Effector CD4-positive, alpha-beta T cell (primary cell): ENCODE measurements at regions not wholly inside any gene's neighbourhood (a gene's known extent, or its start where the extent isn't known, plus 50 kb on each side); places are given as distances from the start of the nearest gene placed in this dataset.

ENCODE experiments used
- DNase-seq: peaks from one replicate; pipeline ENCODE4 v3.0.0-alpha.2; 2020

DNA sequence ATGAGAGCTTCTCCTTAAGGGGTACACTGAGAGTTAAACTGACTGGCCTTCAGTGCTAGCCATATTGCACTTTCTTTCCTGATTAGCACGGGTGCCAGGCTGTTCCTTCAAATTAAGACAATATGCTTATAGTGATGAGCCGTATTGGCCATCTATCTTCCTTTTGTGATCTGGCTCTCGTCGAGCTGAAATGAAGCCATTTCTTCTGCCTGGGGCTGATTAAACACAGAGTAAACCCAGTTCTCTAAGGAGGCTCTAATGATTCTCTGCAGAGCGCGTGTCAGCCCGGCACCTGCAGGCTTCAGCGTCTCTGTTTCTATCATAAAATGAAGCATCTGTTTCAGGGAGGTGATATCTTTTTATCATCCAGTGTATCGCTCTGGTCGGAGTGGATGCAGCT lies 107.5 kb upstream of the NR2F2 start:
- no peak for DNase-seq

DNA sequence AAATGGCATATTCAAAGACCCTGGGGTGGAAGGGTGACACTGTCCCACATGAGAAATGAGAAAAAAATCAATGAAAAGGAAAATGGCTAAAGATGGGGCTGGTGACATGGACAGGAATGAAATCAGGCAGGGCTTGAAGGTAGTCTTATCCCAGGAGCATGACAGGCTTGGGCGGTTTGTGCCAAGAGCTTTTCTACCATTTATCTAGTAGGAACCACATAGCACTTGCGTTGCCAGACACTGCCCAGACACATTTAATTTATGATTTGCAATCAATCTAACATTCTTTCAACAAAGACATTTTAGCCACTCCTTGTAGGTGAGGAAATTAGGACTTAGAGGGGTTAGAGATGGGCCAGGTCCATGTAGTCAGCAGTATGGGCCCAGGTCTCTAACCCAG lies 106.6 kb upstream of the NR2F2 start:
- DNase-seq, result no peak

DNA sequence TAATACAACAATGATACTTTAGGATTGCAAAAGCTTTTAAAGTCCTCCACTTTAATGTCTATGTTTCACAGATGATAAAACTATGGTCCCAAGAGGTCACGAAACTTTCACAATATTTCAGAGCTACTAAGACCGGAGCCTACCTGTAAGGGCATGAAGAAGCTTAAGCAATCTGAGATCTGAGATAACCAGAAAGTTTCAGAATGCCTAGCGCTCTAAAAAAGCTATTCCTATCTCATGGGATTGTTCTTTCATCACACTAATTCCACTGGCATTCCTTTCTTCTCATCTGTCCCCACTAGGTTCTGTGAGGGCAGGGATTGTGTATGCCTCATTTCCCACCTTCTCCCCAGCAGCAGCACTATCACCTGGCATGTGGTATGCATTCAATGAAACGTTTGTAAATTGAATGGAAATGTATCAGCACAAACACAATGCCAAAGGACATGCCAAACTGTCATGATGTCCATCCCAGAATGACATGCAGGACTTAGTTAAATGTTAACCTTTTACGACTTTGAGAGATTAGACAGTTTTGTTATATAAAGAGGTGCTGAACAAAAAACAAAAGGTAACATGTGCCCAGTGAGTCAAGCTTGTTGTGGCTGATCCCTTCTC lies 104.7 kb upstream of the NR2F2 start:
- no peak for DNase-seq

DNA sequence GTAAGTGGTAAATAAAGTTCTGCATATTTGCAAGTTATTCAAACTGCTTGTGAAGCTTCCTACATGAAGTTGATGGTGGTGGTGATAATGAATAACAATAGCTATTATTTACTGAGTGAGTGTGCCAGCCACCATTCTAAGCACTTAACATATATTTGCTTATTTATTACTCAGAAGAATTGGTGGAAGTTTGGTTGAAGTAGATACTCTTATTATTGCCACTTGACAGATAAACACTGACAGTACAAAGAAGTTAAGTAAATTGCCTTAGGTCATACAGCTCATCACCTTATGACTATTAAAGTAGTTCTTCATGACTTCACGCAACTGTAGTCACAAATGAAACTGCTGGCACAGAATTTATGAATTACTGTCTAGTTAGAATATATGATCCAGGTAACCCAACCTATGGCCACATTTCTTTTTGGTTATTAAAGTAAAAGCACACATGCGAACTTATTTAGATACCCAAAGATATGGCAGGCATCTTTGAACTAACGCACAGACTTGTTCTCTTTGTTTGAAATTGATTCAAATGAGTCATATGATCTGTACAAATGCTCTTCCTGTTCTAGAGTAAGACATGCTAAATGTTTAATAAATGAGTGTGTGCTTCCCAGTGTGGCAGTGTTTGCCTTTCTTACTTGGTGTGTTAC lies 99.8 kb upstream of the NR2F2 start:
- DNase-seq, result no peak

DNA sequence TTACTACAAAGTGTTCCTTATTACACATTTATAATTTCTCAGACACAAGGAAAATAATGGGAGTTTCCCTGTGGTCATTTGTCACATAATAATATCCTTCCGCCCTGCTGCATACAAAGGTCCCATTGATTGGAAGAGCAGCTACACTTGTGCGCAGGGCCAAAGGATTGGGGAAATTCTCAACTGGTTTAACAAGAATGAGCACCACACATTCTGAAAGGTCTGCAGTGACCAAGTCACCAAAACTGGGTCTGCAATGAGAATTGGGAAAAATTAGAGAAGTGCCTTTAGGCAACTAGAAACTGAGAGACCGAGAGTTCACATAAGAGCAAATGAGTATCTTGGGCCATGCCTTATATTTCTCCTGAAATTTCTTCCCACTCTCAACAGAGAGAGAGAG lies 98.2 kb upstream of the NR2F2 start:
- no peak for DNase-seq

DNA sequence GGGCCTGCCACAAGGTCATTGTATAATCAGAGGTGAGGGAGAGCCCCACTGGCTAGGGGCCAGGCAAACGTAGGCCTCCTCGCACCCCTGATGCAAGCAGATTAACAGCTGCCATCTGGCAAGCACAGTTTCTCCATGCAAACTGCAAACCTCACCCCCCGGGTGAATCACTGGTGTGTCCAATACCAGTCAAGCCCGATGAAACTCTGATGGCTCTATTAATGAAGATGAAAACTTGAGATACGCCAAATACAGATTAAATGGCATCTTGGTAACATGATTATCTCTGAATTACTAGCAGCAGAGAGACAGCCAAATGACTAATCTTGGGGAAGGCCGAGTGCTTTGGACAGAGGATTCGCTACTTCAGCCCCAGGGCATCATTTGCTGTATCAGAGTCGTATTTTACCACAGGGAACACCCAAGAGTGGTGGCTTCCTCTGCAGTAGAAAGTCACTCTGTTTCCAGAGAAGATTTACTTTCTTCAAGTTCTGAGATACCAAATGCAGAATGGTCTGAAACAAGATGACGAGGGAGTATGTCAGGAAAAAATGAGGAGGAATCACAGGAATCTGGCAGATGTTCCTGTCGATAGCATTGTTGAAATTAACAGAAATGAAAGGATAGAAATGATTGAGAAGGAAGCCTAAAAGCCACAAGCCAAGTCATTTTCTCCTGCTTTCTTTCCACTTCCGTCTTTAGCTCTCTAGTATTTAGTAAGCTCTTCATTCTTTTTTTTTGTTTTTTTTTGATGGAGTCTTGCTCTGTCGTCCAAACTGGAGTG lies 96.2 kb upstream of the NR2F2 start:
- no peak for DNase-seq

DNA sequence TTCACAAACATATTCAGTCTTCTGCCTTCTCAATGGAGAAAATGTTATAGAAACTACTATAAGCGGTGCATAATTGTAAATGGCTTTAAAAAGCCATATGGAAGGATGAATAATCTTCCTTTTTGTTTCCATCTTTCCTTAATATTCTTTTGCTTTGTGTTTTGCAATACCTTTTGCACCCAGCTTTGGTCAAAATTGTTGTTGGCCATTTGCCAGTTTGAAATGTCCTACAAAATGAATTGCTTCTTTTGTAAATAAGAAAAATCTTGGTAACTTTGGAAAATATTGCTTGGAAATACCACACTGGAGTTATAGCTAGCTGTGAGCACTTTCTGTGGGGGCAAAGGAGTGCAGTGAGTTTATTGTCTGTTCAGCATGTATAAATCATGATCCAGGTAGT lies 93.5 kb upstream of the NR2F2 start:
- no peak for DNase-seq

DNA sequence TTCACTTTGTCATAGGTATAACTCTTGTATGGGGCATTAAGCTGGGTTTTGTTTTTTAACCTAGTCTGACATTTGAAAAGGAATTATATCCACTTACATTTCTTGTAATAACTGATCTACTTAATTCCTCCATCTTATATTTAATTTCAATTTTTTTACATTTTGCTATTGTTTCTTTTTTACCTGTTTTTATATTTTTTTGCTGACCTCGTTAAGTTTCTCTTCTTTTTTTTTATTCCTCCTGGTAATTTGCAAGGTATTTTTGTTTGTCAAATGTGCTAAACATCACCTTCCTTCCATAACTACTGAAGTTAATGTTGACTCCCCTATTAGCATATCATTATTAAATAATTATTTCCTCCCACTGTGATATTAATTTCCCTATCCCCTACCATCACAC lies 87.7 kb upstream of the NR2F2 start:
- DNase-seq, result no peak

DNA sequence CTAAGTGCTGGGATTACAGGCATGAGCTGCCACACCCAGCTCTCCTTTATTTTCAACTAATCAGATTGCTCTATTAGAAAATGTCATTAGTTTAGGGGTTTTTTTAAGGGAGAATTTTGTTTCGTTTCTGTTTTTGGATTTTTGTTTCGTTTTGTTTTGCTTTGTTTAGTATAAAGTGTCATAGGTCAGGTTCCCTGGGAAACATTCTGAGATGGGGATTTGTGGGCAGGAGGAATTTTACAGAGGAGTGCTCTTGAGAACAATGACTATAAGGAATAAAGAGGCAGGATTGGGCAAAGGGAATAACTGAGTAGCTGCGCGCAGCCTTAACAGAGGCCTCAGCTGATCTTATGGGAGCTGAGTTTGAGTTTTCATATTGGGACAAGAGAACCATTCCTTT lies 86.8 kb upstream of the NR2F2 start:
- no peak for DNase-seq

DNA sequence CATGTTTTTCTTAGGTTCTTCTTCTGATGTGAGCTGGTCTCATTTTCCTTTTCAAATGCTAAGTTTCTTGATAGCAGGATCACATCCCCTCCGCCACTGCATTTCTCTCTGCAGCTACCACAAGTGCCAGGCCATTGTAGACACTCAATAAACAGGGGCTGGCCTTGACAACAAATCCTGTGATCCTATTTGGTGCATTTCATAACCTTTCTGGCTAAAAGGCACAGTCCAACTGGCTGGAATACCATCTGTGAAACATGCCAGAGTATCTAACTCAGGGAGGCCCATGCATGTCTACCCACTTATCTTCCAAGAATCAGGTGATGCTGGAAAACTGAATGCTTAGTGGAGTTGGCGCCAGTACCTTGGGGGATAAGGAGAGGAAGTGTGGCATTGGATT lies 85.2 kb upstream of the NR2F2 start:
- DNase-seq, result no peak

DNA sequence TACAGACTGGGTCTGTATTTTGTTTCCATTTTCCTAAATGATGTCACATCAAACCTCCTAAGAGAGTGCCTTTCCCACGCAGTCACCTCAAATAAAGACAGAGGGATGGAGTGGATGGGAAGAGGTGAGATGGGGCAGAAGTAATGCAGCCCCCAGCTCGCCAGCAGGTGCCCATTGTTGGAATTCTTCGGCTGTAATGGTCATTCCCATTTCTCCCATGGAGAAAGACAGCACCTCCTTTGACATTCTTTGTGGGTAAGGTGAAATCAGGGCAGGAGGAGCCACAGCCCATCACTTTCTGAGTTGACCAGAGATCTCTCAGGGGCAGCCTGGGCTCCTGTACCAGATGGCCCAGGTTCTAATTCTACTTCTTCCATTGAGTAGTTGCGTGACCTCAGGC lies 84.4 kb upstream of the NR2F2 start:
- no peak for DNase-seq

DNA sequence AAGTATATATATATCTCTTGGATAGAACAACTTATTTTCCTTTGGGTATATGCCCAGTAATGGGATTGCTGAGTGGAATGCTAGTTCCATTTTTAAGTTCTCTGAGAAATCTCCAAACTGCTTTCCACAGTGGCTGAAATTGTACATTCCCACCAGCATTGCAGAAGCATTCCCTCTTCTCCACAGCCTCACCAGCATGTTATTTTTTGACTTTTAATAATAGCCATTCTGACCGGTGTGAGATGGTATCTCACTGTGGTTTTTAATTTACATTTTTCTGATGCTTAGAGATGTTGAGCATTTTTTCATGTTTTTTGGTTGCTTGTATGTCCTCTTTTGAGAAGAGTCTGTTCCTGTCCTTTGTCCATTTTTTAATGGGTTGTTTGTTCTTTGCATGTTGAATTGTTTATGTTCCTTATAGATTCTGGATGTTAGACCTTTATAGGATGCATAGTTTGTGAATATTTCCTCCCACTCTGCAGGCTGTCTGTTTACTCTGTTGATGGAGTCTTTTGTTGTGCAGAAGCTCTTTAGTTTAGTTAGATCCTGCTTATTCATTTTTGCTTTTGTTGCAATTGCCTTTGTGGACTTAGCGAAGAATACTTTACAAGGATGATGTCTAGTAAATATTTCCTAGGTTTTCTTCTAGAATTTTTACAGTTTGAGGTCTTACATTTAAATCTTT lies 82.7 kb upstream of the NR2F2 start:
- no peak for DNase-seq

DNA sequence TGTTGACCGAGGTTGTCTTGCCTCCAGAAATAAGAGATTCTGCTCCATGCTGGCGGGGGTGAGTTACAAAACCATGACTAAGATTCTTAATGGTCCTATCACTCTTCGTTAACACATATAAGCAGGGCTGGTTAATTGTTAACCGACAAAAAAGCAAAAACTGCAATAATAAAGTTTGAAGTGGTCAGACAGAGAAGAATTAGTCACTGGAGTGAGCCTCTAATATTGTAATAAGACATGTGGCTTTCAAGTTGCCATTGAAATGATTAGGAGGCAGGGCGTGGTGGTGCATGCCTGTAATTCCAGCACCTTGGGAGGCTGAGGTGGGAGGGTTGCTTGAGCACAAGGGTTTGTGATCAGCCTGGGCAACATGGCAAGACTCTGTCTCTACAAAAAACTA lies 78.4 kb upstream of the NR2F2 start:
- DNase-seq, result no peak

DNA sequence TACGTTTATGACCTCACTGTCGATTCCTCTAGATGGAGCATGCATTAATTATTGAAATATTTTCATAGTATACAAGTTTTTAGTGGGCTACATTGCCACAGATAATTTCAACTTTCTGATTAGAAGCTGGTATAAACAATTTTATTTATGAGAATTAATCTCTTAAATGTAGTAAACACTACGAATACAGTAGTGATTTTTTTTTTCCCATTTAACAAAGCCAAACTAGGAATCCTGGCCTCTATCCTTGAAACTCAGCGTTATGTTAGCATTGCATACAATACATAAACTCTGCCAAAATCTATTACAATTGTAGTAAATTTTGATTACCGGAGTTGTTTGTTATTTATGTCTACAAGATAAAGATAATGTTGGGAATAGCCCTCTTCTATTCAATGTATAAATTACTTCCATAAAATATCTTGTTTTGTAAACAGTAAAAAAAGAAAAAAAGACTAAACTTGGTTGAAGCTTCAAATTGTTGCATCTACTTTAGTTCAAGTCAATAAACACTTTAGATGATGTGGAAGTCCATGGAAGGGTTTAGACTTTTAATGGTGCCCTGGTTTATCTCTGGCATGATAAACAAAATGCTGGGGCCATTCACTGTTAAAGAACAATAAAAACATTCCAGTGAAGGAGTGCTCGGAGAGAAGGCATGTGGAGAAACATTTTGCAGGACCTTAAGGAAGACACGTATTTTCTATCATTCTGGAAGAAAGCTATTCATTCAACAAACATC lies 77.3 kb upstream of the NR2F2 start:
- DNase-seq, result no peak

DNA sequence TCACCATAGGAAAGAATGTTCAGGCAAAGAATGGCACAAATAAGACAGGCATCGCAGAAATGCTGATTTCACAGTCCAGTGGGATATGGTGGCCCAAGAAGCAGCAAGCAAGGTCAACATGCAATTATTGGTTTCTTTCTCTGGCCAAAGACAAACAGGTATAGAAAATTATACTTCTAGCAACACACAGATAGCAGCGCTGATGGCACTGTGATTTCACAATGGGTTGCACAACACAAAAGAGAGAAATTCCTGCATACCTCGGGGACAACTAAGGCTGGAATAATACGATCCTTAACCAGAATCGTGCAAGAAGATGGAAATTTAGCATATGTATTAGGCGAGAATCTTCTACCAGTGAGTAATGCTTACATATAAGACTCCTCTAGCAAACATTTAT lies 76.3 kb upstream of the NR2F2 start:
- DNase-seq, result no peak

DNA sequence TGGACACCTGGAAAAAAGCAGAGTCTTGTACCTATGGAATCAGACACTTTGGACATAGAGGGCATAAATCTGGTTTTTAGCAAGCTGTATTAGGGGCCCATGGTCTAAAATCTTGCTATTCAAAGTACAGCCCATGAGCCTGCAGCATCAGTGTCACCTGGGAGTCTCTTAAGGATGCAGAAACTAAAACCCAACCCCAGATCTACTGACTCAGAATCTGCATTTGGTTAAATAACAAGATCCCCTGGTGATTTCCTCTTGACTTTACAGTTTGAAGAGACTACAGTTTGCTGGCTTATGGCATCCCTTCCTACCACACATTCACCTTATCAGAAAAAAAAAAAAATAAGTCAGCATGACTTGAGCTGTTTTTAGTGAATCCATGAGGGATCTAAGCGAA lies 74.9 kb upstream of the NR2F2 start:
- DNase-seq, result no peak

DNA sequence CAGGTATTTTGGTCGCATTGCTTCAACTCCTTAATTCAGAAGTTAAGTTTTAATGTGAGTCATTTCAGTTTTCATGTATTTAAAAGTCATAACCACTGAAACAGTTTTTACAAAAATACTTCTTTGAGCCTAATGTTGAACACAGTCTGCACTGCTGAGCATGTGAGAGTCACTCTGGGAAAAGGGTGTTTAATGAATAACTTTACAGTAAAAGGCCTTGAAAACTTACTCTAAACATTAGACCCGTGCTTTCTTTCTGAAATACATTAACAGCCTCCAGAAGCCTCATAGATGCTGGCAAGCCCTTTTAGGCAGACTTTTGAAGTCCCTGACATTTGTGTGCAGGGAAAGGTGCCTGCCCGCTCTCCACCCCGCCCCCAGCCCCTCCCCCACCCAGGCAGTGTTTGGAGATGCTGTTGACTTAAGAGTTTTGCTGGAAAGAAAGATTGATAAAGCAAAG lies 68.9 kb upstream of the NR2F2 start:
- DNase-seq, result no peak

DNA sequence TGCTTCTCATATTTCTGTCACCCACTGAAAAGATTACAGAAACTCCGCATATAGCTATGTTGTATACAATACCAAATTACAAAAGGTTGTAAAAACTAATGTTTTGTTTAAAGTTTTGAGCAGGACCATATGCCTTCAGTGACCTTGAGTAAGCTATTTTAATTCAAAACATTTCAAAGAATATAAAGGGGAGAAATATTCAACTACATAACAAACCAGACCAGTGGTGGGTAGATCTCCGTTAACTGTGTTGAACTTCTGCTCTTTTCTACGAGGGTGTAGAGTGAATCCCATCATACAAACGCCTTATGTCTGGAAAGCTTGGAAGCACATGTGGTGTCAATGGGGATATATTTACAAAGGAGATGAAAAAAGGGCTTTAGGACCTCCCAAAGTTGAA lies 68.4 kb upstream of the NR2F2 start:
- no peak for DNase-seq

DNA sequence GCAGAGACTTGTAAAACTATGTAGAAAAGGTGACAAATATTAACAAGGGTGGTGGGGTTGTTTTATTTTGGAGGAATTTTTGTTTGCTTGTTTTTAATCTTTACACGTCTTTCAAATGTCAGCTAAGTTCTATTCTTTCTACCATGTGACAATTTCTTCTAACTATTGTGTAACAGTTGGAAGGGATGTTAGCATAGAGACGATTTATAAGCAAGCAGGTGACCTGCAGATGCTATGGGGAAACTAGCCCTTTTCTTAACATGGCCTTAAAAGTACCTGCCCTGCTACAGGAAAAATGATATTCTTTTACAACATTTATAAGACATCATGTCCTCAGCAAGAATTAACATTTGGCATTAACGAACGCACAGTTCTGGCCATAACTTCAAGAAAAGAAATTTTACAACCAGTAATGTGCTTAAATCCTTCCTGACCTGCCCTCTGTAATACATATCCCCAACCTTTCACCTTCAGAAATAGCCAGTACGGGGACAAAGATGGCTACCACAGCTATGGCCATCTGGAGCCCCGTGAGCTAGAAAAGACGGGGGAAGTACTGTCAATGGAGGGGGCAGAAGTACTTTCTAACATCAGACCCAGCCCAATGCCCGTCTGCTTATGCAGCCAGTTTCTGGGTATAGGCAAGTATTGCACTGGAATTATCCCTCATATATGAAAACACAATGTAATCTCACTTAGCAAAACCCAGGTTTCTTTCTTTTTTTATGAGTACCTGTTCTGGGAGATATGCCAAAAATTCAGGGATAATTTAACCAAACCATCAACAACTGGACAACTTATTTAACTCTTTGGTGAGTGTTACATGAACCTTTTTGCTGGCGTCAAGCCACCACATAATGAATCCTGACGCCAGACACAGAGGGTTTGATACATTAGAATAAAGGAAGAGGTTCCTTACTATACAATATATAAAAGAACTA lies 67.7 kb upstream of the NR2F2 start:
- no peak for DNase-seq

DNA sequence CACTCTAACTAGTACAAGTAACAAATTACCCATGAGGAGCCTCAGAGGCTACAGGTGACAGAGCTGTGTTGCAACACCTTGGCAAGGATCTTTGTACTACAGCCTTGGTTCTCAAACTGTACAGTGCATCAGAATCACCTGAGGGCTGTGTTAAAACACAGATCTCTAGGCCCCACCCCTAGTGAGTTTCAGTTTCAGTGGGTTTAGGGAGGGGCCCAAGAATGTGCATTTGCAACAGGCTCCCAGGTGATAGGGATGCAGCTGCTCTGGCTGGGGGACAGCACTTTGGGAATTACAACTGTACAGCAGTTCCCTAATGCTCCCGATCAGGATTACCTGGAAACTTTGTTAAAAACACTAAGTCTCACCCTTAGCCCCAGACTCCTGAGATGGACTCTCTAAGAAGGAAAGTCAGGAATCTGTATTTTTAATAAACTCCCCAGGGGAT lies 66.1 kb upstream of the NR2F2 start:
- DNase-seq, result no peak

DNA sequence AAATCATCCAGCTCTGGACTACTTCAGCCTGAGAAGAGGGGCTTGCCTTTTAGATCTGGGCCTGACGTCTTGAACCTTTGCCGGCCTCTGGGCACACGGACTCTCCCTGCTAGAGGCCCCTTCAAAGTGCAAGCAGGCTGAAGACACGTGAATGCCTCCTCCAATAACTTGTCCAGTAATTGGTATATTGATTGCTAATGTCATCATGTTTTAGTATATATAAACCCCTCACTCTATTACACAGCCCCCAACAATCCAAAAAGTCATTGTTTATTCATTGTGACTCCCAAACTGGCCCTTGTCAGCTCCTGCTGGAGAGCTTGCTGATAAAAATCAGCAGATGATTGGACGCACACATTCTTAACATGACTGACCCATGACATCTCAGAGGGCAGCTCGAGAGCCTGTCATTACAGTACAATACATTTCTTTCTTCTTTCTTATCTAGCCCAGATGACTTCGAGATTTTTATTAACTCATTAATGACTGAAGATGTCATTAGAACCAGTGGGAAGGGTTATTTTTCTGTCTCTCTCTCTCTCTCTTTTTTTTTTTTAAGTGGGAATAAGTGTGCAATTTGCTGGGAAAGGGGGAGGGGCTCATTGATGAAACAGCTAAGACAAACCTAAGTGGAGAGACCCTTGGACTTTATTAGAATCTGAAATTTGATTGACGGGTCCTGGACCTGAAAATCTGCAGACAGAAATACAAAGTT lies 65.5 kb upstream of the NR2F2 start:
- no peak for DNase-seq
